Epithelial cell of proximal tubule (primary cell): ENCODE measurements at regions not wholly inside any gene's neighbourhood (a gene's known extent, or its start where the extent isn't known, plus 50 kb on each side); places are given as distances from the start of the nearest gene placed in this dataset.

ENCODE experiments used
- DNase-seq: peaks from one replicate; pipeline ENCODE4 v3.0.0-alpha.2; 2011; ENCODE audit warnings: low read depth
- H3K4me3 ChIP-seq: 2 replicates; pipeline ENCODE4 v1.5.1; 2011; ENCODE audit warnings: low read depth, mild to moderate bottlenecking, low read length
- TF ChIP-seq, protein P1 (sequence below): conservative IDR thresholded peaks from 2 replicates; pipeline ENCODE4 v1.5.1; 2012; ENCODE audit warnings: low read depth, mild to moderate bottlenecking, low read length

DNA sequence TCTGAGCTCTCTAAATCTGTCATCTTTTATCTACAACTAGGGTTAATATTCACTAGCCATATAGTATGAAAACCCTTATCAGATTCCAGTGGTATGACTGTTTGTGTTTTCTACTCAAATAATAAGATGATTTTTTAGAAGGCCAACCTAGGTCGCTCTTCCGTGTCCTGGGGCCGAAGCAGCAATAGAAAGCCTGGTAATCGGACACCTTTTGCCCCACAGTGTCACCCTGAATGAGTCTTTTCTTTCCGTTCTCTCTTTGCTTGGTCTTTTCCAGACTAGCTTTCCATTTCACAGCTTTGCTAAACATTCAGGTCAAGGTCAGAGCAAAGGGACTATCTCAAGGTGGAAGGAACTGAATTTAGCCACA, 243.3 kb upstream of the ANKRD55 start:
- DNase-seq = no peak
- TF ChIP-seq, protein P1, sequence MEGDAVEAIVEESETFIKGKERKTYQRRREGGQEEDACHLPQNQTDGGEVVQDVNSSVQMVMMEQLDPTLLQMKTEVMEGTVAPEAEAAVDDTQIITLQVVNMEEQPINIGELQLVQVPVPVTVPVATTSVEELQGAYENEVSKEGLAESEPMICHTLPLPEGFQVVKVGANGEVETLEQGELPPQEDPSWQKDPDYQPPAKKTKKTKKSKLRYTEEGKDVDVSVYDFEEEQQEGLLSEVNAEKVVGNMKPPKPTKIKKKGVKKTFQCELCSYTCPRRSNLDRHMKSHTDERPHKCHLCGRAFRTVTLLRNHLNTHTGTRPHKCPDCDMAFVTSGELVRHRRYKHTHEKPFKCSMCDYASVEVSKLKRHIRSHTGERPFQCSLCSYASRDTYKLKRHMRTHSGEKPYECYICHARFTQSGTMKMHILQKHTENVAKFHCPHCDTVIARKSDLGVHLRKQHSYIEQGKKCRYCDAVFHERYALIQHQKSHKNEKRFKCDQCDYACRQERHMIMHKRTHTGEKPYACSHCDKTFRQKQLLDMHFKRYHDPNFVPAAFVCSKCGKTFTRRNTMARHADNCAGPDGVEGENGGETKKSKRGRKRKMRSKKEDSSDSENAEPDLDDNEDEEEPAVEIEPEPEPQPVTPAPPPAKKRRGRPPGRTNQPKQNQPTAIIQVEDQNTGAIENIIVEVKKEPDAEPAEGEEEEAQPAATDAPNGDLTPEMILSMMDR = no peak
- H3K4me3 ChIP-seq = no peak overlapping the region

DNA sequence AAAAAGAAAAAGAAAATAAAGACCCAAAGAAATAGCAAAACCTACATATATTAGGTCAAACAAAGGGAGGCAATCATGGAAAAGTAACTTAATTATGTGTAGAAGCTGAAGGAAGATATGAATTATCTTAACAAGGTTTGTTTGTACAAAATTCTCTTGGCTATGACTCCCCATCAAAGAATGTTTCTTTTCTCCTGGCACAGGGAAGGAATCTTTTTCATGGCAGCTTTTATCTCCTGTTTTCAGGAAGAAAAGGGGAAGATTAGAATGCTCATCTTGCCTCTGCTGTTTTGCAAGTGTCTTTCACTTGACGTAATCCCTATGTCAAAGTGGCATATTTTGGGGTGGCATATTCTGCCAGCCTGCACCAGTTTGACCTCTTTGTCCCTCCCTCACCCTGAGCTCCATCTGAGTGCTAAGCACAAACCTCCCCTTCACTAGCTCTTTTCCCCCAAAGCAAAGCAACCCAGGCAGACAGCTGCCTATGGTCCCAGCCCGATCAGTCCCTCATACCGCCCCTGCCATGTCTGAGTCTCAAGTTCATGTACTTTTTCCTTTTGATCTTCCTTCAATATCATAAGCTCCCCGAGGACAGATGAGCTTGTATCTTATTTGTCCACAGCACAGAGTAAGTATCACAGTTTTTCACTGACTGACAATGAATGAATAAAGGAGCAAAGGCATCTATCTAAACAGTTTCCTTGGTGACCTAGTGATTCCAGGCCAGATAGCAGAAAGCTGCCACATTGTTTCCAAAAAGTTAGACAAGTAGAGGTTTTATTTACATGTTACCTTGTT, 242.8 kb upstream of the ANKRD55 start:
- no peak overlapping the region for H3K4me3 ChIP-seq
- DNase-seq = no peak
- TF ChIP-seq, protein P1 = no peak

DNA sequence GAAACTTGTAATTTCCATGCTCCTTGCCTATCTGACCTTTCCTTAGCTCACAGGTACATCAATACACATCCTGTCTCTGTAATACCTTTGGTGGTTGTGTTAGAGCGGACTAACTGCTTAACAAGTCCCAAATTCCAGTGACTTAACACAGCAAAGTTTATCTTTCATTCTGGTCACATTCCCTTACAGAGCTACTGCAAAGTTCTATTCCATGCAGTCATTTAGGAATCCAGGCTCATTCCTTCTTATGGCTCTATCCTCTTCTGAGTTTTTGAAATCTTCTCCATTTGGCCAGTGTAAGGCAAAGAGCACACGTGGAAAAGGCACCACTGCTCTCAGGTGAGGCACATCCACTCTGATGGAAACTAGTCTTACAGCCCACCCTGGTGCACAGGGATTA, 238.6 kb upstream of the ANKRD55 start:
- TF ChIP-seq, protein P1 = no peak
- H3K4me3 ChIP-seq = no peak overlapping the region
- no peak for DNase-seq

DNA sequence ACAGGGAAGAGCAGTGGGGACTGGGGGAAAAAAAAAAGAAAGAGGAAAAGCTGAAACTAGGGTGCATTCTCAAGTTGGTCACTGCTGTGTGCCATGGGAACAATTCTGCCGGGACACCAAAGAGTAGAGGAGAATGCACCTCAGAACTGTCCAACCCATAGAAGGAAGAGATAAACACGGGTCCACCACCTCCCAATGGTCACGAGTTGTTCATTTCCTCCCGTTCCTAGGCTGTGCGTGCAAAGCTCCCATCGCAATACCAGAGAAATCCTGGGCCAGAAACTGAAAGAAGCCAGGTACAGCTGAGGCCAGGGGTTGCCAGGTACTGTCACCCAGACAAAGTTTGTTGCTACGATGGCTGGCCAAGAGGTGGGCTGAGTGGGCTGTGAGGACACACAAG, 236.9 kb upstream of the ANKRD55 start:
- H3K4me3 ChIP-seq = no peak overlapping the region
- DNase-seq = no peak
- TF ChIP-seq, protein P1 = no peak

DNA sequence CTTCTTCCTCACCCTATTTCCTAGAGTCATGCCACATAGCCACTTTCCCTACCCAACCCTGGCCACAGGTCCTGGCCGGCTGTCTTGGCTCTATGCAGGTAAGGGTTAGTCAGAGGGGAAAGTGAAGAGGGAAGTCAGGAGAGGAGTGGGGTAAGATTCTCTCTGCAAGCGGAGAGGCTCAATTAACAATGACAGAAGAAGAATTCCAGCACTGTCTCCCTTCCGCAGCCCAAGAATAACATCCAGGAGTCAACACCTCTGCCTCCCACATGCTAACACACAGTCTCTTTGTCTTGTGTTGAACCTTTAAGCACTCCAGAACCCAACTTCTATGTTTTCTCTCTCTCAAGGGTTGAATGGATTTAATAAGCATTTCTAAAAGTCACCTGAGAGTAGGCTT, 235.1 kb upstream of the ANKRD55 start:
- TF ChIP-seq, protein P1 = no peak
- no peak for DNase-seq
- no peak overlapping the region for H3K4me3 ChIP-seq

DNA sequence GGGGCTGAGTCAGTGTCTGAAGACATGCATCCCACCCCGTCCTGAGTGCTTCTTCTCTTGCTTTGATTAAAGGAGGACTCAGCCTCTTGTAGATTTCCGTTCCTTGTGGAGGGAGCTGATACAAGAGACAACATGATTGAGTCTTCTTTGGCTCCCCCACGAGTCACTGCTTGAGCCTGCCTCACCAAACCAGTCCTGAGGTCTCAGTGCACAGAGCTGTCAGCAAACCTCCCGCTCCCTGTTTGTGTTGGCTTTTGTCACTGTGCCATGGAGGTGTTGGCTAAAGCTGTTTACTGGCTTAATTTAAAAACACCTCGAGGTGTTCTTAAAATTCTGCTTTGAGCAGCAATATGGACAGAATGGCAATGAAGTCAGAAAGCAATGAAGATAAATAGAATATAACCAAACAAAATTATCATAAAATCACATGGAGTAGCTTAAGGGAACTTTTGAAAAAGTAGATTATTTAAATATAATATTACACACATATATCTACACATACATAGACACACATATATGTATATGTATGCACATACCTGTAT, 234.1 kb upstream of the ANKRD55 start:
- TF ChIP-seq, protein P1 = no peak
- H3K4me3 ChIP-seq = no peak overlapping the region
- DNase-seq = no peak

DNA sequence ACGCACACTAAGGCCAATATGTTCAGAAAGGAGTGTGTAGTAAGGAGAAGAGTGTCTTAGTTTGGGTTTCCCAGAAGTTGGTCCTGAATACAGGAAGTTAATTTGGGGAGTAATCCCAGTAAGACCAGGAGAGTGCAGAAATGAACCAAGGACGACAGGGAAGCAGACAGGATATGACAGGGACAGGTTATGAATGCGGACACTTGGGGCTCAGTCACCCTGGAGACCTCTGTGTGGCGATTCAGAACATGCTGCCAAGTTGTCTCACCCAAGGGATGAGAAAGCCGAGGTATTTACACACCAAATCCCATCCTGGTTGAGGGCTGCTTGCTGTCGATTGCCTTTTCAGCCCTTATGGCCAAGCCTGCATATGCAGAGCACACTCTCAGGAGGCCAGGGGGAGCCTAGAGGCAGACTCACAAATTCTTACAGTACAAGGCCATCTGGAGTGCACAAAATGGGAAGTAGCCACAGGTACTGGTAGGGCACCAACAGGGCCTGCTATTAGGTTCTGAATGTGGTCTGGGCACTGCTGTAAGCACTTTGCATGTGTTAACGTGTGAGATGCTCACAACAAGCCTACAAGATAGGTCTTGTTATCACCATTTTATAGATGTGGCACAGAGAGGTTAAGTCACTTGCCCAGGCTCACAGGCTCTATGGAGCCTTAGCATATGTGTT, 233.1 kb upstream of the ANKRD55 start:
- TF ChIP-seq, protein P1 = no peak
- no peak for DNase-seq

More for the DNA sequence above, 233.1 kb upstream of the ANKRD55 start:
- no peak overlapping the region for H3K4me3 ChIP-seq
